GM23248 (cell line): ENCODE measurements at regions not wholly inside any gene's neighbourhood (a gene's known extent, or its start where the extent isn't known, plus 50 kb on each side); places are given as distances from the start of the nearest gene placed in this dataset.

Source experiments
- DNase-seq: peaks from one replicate; pipeline ENCODE4 v3.0.0-alpha.2; 2015
- H2AFZ ChIP-seq: fragments of 200-600 bp; sonication (generic); 2 replicates; pipeline ENCODE4 v1.6.1; 2016; ENCODE audit warnings: antibody characterized with exemption
- H3F3A ChIP-seq: fragments of 200-600 bp; sonication (generic); 2 replicates; pipeline ENCODE4 v1.6.1; 2016; ENCODE audit warnings: mild to moderate bottlenecking, antibody characterized with exemption, mixed run types; ENCODE audit not compliant: insufficient read depth
- H3K27ac ChIP-seq: fragments of 200-600 bp; sonication (generic); 2 replicates; pipeline ENCODE4 v1.5.1; 2016; ENCODE audit warnings: mild to moderate bottlenecking
- H3K27me3 ChIP-seq: fragments of 200-600 bp; sonication (generic); replicated peaks from 2 replicates; pipeline ENCODE4 v1.6.1; 2016; ENCODE audit warnings: mild to moderate bottlenecking; ENCODE audit not compliant: insufficient read depth
- H3K36me3 ChIP-seq: fragments of 200-600 bp; sonication (generic); 2 replicates; pipeline ENCODE4 v1.6.1; 2016; ENCODE audit warnings: low read depth, mild to moderate bottlenecking
- H3K4me1 ChIP-seq: fragments of 200-600 bp; sonication (generic); 2 replicates; pipeline ENCODE4 v1.6.1; 2016; ENCODE audit warnings: mild to moderate bottlenecking; ENCODE audit not compliant: insufficient read depth
- H3K4me2 ChIP-seq: fragments of 200-600 bp; sonication (generic); one replicate; pipeline ENCODE4 v1.6.1; 2016; ENCODE audit warnings: mild to moderate bottlenecking; ENCODE audit not compliant: unreplicated experiment
- H3K4me3 ChIP-seq: fragments of 200-600 bp; sonication (generic); 2 replicates; pipeline ENCODE4 v1.5.1; 2016; ENCODE audit warnings: mild to moderate bottlenecking
- H3K79me2 ChIP-seq: fragments of 200-600 bp; sonication (generic); 2 replicates; pipeline ENCODE4 v1.6.1; 2016; ENCODE audit warnings: mild to moderate bottlenecking; ENCODE audit not compliant: insufficient read depth
- H3K9ac ChIP-seq: fragments of 200-600 bp; sonication (generic); 2 replicates; pipeline ENCODE4 v1.6.1; 2016; ENCODE audit warnings: mild to moderate bottlenecking
- H3K9me2 ChIP-seq: fragments of 200-600 bp; sonication (generic); 2 replicates; pipeline ENCODE4 v1.6.1; 2016; ENCODE audit warnings: mixed run types, mild to moderate bottlenecking, moderate library complexity; ENCODE audit not compliant: insufficient read depth
- H3K9me3 ChIP-seq: fragments of 200-600 bp; sonication (generic); one replicate; pipeline ENCODE4 v1.6.1; 2017; ENCODE audit warnings: low read depth
- H4K20me1 ChIP-seq: fragments of 200-600 bp; sonication (generic); 2 replicates; pipeline ENCODE4 v1.6.0; 2016; ENCODE audit not compliant: insufficient read depth
- EZH2 ChIP-seq: fragments of 200-600 bp; sonication (generic); IDR thresholded peaks from 2 replicates; pipeline ENCODE4 v1.6.1; 2018; ENCODE audit warnings: antibody characterized with exemption, mild to moderate bottlenecking; ENCODE audit not compliant: insufficient read depth, poor library complexity, severe bottlenecking
- EZH2phosphoT487 ChIP-seq: fragments of 200-600 bp; sonication (generic); IDR thresholded peaks from 2 replicates; pipeline ENCODE4 v1.6.1; 2018; ENCODE audit warnings: antibody characterized with exemption, moderate library complexity, mild to moderate bottlenecking, low read depth; ENCODE audit not compliant: insufficient read depth
- whole genome bisulfite sequencing, 2 experiments: methylation state at CpG; one replicate each; pipeline ENCODE4 v1.1.6; 2015 to 2017; ENCODE audit warnings: low lambda C conversion rate in 2 of 2, low coverage in 1 of 2; ENCODE audit errors: missing lambda C conversion rate in 2 of 2; 5-methylcytosine and 5-hydroxymethylcytosine counted together
- in situ Hi-C: fragments of 300-500 bp; cut with MboI; formaldehyde crosslinking; loops from 2 replicates; pipeline ENCODE4 v1.15.0; 2020

- no peaks in the 10 kb centered on the region for H3K9me2 ChIP-seq
- H3K79me2 ChIP-seq = no peaks in the 10 kb centered on the region
- H4K20me1 ChIP-seq = no peaks in the 10 kb centered on the region
- peaks cover 31% of the 10 kb centered on the region for H3F3A ChIP-seq
- H3K4me2 ChIP-seq = peak overlapping the region; percentile 43
- peak overlapping the region; percentile 24; the same call in 1 of the 2 replicates for H3K4me3 ChIP-seq
- peak overlapping the region; percentile 82 for H3K27ac ChIP-seq
- no peaks in the 10 kb centered on the region for H3K27me3 ChIP-seq
- no peaks in the 10 kb centered on the region for H3K9me3 ChIP-seq
- WGBS, 2 experiments = 7 to 8% methylated on average over 6 of the region's 6 CpGs
- peaks cover 33% of the 10 kb centered on the region for H3K4me1 ChIP-seq
- no peak for TF ChIP-seq EZH2phosphoT487
- no peak for TF ChIP-seq EZH2
- in situ Hi-C loops = loop anchor here (25.0 kb wide), 1 partner anchor 387 kb away; no protein-coding TSS in a partner anchor
- H2AFZ ChIP-seq = peak overlapping the region; percentile 26; the same call in 1 of the 2 replicates
- peak; percentile 96 for DNase-seq
- H3K36me3 ChIP-seq = no peaks in the 10 kb centered on the region
- H3K9ac ChIP-seq = peak overlapping the region; percentile 47
These were observed 314.2 kb upstream of the IGFBP7 start for GRCh38 chr4:57424232-57424897.

GRCh38 chr4:57418133-57418532, 307.9 kb upstream of the IGFBP7 start:
- H3F3A ChIP-seq = no peaks in the 10 kb centered on the region
- no peaks in the 10 kb centered on the region for H3K27me3 ChIP-seq
- 72 to 78% methylated on average over 1 of the region's 1 CpG for WGBS, 2 experiments
- no peaks in the 10 kb centered on the region for H3K9me2 ChIP-seq
- H4K20me1 ChIP-seq = no peaks in the 10 kb centered on the region
- in situ Hi-C loops = loop anchor here (25.0 kb wide), 1 partner anchor 381 kb away; no protein-coding TSS in a partner anchor
- H3K9me3 ChIP-seq = no peaks in the 10 kb centered on the region
- 0 out of 2 replicates have a peak, but pooled peaks cover under 1% of the 10 kb centered on the region for H3K4me1 ChIP-seq
- no peaks in the 10 kb centered on the region for H3K79me2 ChIP-seq
- no peak overlapping the region for H3K4me2 ChIP-seq
- H3K27ac ChIP-seq = no peak overlapping the region
- no peak overlapping the region for H3K4me3 ChIP-seq
- no peak overlapping the region for H2AFZ ChIP-seq
- TF ChIP-seq EZH2phosphoT487 (no peak), EZH2 (no peak)
- DNase-seq = no peak
- H3K9ac ChIP-seq = no peak overlapping the region
- no peaks in the 10 kb centered on the region for H3K36me3 ChIP-seq

- no peak overlapping the region for H3K27ac ChIP-seq
- H3K4me3 ChIP-seq = no peak overlapping the region
- H3K4me2 ChIP-seq = no peak overlapping the region
- peaks cover 13% of the 10 kb centered on the region; the same call in 1 of the 2 replicates for H3K4me1 ChIP-seq
- no peak overlapping the region for H2AFZ ChIP-seq
- no peaks in the 10 kb centered on the region for H4K20me1 ChIP-seq
- WGBS, 2 experiments = 72 to 76% methylated on average over 5 of the region's 5 CpGs
- TF ChIP-seq EZH2 (no peak), EZH2phosphoT487 (no peak)
- H3K27me3 ChIP-seq = no peaks in the 10 kb centered on the region
- no peaks in the 10 kb centered on the region for H3K9me2 ChIP-seq
- no peaks in the 10 kb centered on the region for H3K9me3 ChIP-seq
- no peaks in the 10 kb centered on the region for H3K79me2 ChIP-seq
- no peaks in the 10 kb centered on the region for H3K36me3 ChIP-seq
- peaks cover 7% of the 10 kb centered on the region; the same call in 1 of the 2 replicates for H3F3A ChIP-seq
- in situ Hi-C loops = loop anchor here (25.0 kb wide), 1 partner anchor 375 kb away; no protein-coding TSS in a partner anchor
- no peak for DNase-seq
- H3K9ac ChIP-seq = no peak overlapping the region
These were observed 302.3 kb upstream of the IGFBP7 start for GRCh38 chr4:57412259-57413054.

GRCh38 chr4:57410331-57411052, 300.3 kb upstream of the IGFBP7 start:
- 14 to 20% methylated on average over 5 of the region's 5 CpGs for WGBS, 2 experiments
- Histone ChIP-seq H3K4me2 (no peak overlapping the region), H3K9me2 (no peaks in the 10 kb centered on the region), H3K4me3 (no peak overlapping the region), H2AFZ (0 out of 2 replicates have a peak overlapping the region, but pooled peaks have one; percentile 8), H3K9me3 (no peaks in the 10 kb centered on the region), H3F3A (peaks cover 10% of the 10 kb centered on the region; the same call in 1 of the 2 replicates), H3K27ac (peak overlapping the region; percentile 32), H3K36me3 (no peaks in the 10 kb centered on the region), H3K4me1 (peaks cover 18% of the 10 kb centered on the region), H4K20me1 (no peaks in the 10 kb centered on the region), H3K79me2 (no peaks in the 10 kb centered on the region), H3K9ac (no peak overlapping the region), H3K27me3 (no peaks in the 10 kb centered on the region)
- peak; percentile 62 for DNase-seq
- TF ChIP-seq EZH2phosphoT487 (no peak), EZH2 (no peak)
- in situ Hi-C loops = loop anchor here (25.0 kb wide), 1 partner anchor 373 kb away; no protein-coding TSS in a partner anchor
